ENCODE measurements at regions not wholly inside any gene's neighbourhood (a gene's known extent, or its start where the extent isn't known, plus 50 kb on each side); places are given as distances from the start of the nearest gene placed in this dataset.
"Not testable (repeated sequence)": the region's sequence is repeated elsewhere in the genome, so short reads cannot be mapped to it uniquely, and the experiment has no call there.

DNA sequence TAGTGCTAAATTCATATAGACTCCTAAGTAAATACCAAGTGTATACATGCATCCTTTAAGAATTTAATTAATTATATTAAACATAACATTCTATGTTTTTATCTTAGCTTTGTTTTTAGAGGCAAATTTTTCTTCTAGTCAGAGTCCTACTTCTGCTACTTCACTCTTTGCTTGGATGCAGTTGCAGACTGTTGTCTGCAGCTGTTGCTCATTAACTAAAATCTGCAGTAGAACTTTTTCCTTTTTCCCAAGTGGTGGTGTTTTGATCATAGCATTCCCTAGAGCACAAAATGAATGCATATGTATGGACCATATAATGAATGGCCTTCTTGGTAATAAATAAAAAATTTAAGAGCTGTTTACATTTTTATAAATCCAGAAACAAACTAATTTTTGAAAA is 198.3 kb downstream of the CASP12 start:
- DNase-seq = no peak

DNA sequence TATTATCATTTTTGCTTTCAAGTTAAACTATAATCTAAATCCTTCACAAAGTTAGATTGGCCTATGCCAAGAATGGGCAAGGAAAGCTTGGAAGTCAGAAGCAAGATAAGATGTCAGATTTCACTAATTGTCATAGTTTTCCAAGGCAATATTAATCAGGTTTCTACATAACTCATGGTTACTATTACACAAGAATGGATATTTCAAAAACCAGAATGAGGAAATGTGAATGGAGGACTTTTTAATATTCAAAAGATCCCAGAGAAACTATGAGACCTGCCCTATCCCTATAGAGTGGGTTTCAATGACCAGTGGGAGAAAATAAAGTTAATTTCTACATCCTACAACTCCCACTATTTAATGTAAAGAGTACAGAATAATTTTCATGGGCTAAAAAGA is 203.2 kb downstream of the CASP12 start:
- DNase-seq = no peak

DNA sequence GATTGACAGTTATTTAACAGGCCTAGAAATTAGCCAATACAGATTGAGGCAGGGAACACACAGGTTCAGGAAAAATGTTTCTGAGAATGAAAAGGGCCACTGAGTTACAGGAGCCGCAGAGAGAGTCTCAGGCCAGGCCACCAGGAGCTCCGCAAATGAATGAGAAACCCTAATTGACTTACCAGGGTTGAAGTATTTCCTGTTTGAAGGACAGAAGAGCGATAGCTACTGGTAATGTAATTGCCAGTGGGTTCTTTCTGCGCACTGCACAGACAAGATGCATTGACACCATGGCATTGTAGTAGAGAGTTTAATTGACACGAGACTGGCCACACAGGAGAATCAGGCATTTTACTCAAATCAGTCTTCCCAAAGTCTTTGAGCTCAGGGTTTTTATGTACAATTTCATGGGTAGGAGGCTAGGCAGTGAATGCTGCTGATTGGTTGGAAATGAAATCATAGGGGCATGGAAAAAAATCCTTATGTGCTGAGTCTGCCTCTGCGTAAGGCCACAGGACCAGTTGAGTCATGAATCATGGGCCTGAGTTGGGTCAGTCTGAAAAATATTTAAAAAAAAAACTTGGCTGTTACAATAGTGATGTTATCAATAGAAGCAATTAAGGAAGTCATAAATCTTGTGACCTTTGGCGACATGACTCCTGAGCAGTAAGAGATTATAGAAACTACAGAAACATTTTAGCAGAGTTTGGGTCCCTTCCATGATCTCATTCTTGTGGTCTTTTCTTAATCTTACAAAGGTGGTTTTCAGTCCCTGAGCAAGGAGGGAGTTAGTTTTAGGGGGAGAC is 203.8 kb downstream of the CASP12 start:
- no peak for DNase-seq

DNA sequence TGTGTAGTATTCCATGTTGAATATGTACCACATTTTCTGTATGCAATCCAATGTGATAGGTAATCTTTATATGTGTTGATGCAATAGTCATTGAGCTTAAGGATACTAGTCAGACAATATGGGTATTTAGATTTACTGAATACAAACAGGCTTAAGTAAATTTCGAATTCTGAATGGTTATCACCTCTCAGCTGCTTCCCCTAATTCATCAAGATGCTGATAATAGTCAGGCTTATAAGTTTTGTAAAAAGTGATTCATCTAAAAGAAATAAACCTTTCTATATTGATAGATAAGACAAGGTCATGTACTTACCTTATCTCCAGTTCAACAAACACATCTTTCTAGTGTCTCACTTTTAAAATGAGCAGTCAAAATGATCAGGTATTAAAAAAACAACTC is 205.5 kb downstream of the CASP12 start:
- DNase-seq = no peak

DNA sequence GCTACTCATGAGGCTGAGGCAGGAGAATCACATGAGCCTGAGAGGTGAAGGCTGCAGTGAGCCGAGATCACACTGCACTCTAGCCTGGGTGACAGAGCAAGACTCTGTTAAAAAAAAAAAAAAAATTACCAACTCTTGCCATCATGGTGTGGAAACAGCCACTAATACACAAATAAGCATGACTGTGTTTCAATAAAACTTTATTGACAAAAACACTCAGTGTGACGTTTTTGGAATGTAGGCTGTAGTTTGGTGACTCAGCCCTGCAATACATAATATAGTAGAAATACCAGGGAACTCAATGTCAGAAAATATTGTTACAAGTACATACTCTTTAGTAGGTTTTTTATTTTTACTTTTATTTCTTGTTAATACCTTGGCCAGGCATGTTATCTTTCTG is 207.1 kb downstream of the CASP12 start:
- no peak for DNase-seq

DNA sequence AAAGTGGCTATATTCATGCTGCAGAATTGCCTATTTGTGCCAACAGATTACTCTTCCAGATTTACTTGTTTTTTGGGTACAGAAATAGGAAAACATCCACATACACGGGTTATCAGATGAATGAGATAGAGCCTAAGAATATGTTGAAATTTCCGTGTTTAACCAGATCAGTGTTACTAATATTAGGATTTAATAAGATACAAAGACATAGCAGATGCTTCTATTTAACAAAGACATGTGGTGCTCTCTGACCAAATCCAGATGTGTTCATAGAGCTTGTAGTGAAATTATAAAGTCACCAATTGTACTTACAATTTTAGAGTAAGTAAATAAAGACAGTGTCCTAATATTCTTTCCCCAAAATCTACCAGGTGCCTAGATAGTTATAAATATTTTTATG is 208.0 kb downstream of the CASP12 start:
- DNase-seq = no peak

DNA sequence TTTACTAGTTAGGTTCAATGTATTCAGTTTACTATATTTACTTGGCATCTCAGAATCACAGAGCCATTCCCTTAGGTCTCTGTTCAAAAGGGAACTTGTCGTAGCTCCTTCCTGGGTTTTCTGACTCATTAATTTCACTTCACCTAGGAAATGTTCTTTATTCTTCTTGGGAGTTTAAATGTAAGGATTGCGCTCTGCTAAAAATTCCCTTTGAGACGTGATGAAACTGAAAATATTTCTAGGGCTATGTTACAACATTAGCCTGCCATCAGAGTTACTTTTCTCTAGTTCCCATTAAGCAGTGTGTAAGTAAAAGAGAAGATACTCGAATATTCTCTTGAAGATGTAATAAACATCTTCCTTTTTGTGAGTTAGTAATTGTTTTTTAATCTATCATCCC is 209.5 kb downstream of the CASP12 start:
- DNase-seq = no peak

DNA sequence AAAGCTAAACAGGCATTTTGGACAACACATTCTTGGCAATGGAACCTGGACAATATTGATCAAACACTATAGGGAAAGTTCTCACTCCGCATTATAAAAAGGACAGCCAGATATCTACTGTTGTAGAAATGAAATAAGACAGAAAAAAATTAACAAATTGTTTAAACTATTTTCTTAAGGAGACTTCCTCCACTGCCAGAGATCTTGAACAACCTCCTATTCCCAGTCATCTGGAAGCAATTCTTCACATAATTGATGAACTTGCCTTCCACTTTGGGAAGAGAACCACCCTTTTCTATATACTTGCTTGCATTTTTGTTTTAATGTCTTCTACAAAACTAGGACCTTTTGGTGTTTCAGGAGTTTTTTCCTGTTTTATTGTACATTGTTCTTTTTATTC is 216.1 kb downstream of the CASP12 start:
- no peak for DNase-seq

DNA sequence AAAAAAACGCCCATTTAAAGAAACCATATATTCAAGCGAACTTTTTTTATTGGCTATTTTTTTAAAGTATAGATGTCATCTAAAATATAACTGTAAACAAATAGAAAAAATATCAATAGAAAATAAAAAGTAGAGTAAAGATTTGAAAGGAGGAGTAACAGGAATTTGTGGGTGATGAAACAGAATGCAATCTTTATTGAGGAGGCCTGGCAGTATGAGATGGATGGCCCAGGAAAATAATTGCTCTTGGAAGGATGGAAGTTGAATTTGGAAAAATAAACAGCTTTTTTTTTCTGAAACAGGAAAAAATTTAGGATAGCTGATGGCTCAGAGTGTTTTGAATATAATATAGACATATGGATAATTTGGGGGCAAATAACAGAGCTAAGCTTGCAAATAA is 219.0 kb downstream of the CASP12 start:
- no peak for DNase-seq

DNA sequence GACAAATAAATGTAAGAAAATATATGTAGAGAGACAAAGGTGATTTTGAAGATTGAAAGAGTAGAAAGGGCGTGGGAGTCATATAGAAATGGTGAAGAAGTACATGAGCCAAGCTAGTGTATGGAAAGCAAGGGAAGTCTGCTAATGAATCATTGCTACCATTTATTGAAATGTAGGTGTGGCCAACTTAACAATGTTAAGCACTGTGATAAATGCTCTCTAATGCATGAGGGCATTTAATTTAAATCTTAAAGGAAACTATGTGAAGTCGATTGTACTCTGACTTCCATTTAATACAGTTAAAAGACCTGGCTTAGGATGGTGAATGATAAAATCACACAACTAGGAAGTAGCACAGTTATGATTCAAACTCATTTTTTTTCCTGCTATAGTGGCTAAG is 219.9 kb downstream of the CASP12 start:
- DNase-seq = no peak

DNA sequence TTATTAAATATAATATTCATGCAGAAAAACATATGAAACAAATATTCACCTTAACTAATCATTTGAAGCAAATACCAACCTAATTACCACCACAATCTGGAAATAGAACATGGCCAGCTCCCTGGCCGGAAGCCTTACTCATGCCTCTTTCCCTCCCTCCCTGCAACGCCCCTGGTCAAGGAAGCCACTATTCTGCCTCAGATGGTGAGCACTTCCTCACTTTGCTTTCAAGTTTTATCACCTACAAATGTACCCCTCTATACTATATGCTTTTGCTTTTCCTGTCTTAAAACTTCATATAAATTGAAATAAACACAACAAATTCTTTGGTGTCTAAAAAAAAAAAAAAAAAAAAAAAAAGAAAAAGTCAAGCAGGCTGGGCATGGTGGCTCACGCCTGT is 221.2 kb downstream of the CASP12 start:
- not testable (repeated sequence) for DNase-seq

DNA sequence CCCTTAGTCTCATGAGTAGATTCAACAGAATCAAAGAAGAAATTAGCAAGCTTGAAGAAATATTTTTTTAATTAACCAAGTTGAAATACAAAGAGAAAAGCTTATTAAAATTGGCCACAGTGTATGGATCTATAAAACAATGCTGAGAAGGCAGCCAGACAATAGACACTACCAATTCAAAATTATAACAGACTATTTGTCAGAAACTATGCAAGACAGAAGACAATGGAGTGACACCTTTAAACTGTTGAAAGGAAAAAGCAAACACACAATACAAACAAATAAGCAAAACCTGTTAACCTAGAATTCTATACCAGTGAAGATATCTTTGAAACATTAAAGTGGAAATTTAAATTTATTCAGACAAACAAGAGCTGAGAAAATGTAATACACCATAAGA is 225.4 kb downstream of the CASP12 start:
- DNase-seq = no peak

DNA sequence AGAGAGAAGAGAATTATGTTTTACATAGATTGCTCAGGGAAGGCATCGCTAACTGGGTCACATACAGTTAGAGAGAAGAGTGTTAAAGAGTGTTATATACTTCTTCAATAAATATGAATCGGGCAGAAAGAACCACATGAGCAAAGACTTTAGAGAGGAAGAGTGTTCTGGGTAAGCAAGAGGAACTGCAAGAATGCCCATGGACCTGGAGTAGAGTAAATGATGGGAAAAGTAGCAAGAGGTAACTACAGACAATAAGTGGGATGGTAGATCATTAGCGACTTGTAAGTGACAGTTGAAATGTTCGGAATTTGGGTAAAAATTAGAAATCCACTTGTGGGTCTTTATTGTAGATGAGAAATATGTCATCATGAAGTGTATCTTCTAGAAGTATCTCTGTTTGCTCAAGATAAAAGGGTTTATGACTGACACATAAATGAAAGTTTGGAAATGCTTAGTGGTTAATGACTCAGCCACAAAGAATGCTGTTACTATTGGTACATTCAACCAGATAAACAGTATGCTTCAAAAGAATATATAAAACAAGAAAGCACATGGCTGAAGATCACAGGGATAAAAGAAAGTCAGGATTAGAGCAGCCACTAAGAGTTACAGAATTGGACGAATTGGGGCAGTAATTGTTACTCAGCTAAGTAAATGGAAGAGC is 229.3 kb downstream of the CASP12 start:
- DNase-seq = no peak

DNA sequence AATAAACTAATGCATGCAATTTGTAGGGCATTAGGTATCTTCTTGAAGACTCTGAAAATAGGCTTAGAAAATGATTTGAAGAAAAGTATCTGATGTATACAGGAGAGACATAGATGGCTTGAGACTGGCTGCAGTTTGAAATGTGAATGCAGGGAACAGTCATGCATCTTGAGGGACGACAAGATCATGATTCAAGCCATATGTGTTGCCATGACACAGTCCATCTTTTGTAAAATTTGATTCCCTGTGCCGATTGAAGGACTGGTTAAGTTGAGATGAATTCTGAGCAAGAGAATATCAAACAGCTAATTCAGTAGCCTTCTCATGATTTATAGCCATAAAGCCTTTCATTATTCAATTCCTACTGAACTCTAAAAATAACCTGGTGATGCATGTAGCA is 231.6 kb downstream of the CASP12 start:
- no peak for DNase-seq

DNA sequence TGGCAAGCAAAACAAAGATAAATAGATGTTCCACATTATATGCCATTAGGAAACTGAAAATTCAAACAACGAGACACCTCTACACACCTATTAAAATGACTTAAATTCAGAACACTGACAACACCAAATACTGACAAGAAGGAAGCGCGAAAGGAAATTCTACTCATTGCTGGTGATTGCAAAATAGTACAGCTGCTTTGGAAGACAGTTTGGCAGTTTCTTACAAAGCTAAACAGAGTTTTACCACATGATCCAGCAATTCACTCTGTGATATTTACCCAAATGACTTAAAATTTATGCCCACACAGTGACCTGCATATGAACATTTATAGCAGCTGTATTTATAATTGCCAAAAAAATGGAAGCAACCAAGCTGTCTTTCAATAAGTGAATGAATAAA is 232.6 kb downstream of the CASP12 start:
- no peak for DNase-seq

DNA sequence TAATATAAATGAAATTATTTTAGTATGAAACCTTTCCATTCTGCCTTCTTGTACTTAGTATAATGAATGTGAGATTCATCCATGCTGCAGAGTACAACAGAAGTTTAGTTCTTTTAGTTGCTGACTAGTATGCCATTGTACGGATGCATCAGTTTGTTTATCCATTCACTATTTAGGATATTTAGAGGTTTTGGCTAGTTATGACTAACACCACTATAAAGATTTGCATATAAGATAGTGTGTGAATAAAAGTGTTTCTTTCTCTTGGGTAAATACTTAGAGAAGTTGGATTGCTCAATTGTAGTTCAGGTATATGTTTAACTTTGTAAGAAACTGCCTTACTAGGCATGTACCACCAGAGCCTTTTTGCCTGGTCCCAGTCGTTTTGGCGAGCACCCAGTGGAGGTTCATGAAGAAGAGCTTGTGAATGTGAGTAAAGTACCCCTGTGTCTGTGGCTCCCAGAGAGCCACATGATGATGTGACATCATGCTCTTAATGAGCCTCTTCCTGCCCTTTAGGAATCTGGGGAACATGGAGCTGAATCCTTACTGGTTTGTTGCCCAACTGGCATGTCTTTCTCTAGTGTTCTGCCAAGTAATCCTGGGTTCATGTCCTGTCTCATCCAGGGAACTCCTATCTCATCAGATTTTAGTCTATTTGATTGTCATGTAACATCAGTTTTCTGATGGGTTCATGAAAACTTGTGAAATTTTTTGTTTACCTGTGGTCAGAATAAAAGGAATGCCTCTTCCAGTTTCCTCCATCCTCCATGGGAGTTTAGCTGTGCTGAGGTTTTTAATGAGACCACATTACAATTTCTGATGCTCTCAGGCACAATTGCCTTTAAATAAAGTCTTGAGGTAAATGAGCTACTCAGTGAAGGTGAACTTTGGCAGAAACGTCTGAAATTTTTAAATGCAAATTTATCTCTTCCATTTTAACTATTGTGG is 234.8 kb downstream of the CASP12 start:
- no peak for DNase-seq

DNA sequence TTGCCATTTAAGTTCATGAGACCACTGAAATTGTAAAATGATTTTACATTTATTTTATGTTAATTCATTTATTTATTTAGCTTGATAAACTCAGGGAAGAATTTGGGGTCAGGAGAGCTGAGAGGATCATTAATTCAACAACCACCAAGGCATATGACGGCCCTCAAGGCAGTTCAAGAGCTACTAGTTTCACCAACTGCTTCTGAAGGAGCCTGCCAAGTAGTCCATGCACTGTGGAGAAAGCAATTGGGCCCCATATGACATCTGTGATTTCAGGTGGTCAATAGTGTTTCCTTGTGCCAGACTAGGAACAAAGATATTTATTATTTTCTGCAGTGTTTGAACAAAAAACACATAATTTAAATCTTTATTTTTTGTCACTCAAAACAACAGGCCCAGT is 236.4 kb downstream of the CASP12 start:
- no peak for DNase-seq

DNA sequence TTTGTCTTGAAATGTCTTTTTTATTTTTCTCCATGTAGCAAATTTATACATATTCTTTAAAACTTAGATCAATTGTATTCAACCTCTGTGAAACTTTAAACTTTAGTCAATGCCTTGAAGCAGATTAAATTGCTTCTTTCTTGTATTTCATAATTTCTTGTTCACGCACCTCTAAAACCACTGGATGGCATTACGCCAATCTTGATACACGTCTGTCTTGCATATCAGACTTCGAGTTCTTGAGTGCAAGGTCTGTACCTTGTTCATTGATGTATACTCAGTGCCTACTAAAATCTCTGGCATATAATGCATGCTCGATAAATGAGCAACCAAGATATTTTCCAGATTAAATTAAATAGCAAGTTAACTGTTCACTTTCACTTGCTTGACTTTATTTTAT is 236.8 kb downstream of the CASP12 start:
- DNase-seq = no peak

DNA sequence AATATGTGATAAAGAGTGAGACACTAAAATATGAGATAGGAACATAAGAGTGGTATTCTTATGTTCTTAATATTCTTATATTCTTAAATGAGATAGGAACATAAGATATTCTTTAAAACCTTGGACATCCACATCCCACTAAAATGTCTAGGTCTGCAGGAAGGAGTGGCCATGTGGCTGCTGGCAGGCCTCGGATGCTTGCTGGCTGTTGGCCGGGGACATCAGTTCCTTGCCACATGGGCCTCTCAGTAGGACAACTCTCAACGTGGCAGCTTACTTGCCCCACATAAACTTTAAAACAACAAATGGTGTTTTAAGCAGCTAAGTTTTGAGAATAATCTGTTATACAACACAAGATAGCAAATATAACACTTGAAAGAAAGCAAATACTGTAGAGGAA is 240.1 kb downstream of the CASP12 start:
- DNase-seq = no peak

DNA sequence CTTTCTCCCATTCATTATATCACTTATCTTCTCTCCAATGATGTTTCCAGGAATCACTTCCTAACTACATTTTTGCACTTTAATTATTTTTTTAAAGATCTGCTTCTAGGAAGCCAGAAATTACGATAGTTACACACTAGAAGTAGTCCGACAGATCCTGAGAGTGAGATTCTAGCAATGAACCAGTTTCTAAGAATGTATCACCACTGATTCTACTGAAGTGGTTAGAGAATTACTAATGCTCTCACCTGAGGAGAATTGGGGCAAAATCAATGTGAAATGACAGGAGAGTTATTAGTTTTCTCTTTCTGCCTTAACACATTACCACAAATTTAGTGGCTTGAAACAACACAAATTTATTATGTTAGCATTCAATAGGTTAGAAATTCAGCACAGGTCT is 241.2 kb downstream of the CASP12 start:
- DNase-seq = no peak

DNA sequence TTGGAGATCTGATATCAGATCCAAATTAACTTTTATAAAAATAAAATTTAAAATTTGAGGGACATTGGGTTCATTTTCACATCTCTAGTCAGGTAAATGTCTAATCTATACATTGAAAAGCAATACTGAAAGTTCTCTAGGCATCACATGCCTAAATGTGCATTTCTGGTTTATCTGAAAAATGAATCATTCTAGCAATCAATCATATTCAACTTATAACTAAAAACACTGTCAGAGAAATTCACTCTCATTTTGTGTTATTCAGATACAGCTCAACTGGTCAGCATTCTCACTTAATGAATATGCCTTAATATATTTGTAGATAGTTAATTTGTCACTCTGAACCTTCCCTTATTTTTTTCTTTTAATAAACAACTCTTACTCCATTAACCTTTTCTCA is 243.2 kb downstream of the CASP12 start:
- no peak for DNase-seq

DNA sequence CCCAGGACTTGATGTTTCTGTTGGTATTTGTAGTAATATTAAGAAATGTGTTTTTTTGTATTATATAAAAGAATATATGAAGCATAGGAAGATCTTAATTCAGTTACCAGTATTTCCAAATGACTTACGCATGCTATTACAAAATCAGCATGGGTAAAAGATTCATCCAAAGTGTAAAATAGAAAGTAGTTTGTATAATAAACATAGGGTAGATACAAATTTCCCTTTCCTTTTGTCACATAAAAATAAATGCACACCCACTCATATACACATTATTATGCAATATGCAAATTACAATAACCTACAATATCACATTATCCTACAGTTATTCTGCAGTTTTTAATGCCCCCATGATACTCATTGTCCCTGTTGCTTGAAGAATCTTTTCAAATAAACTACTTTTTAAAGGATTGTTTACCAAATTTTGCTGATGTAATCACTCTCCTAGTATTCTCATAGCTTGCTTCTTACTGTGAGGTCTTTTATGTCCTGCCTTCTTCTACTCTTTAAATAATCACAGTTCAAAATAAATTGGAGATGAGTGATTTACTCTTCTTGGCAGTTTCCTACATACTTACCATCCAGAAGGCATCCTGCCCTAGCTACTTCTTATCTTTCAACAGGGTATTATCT is 244.0 kb downstream of the CASP12 start:
- DNase-seq = no peak

DNA sequence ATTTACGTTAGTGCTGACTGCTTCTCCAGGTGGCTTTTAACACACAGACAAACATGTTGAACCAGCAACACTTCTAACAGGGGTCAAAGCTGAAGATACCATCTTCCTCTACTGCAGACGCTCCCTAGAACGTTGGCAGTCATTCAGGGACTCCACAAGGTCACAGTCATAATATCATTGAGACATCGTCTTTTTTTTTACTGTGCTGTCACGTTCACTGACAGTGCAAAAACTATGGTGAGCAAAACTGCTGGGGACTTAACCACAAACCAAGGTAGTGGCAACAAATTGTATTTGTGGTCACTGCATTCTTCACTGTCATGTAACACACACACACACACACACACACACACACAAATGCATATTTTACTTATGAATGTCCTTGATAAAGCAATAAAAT is 244.9 kb downstream of the CASP12 start:
- no peak for DNase-seq
